Cardiac muscle cell (in vitro differentiated cells and primary cell): ENCODE measurements at regions not wholly inside any gene's neighbourhood (a gene's known extent, or its start where the extent isn't known, plus 50 kb on each side); places are given as distances from the start of the nearest gene placed in this dataset.
"Not testable (repeated sequence)": the region's sequence is repeated elsewhere in the genome, so short reads cannot be mapped to it uniquely, and the experiment has no call there.

Source experiments
- DNase-seq, 2 donors: peaks; one replicate each; pipeline versions ENCODE4 v3.0.0 to v3.0.0-alpha.2; 2010 to 2017; ENCODE audit warnings: low read depth in 1 of 2, low spot score in 1 of 2
- H3K27ac ChIP-seq: fragments of 200-600 bp; sonication (generic); 2 replicates; pipeline ENCODE4 v1.5.1; 2016
- H3K27me3 ChIP-seq: fragments of 200-600 bp; sonication (generic); 2 replicates; pipeline ENCODE4 v1.6.0; 2016; ENCODE audit warnings: control low read depth
- H3K36me3 ChIP-seq: fragments of 200-600 bp; sonication (generic); 2 replicates; pipeline ENCODE4 v1.5.1; 2016; ENCODE audit warnings: control low read depth
- H3K4me1 ChIP-seq: fragments of 200-600 bp; sonication (generic); 2 replicates; pipeline ENCODE4 v1.8.1; 2017; ENCODE audit warnings: low read depth, mild to moderate bottlenecking, mixed run types
- H3K4me3 ChIP-seq: fragments of 200-600 bp; sonication (generic); 2 replicates; pipeline ENCODE4 v1.5.1; 2016; ENCODE audit warnings: mild to moderate bottlenecking
- H3K9me3 ChIP-seq: fragments of 200-600 bp; sonication (generic); 2 replicates; pipeline ENCODE4 v1.5.1; 2017; ENCODE audit warnings: low read depth, mild to moderate bottlenecking, control low read depth
- CTCF ChIP-seq: IDR thresholded peaks from 2 replicates; pipeline ENCODE4 v1.5.1; 2012; ENCODE audit warnings: low read depth, mild to moderate bottlenecking, low read length

- Histone ChIP-seq H3K27me3 (no peaks in the 10 kb centered on the region), H3K27ac (no peak overlapping the region)
- no peak for TF ChIP-seq CTCF
These were observed 746.5 kb downstream of the SLC6A15 start for GRCh38 chr12:84165998-84166571.

GRCh38 chr12:84161296-84161695, 751.3 kb downstream of the SLC6A15 start:
- Histone ChIP-seq H3K27ac (no peak overlapping the region), H3K9me3 (no peaks in the 10 kb centered on the region), H3K4me3 (no peak overlapping the region), H3K27me3 (no peaks in the 10 kb centered on the region), H3K4me1 (peaks cover 4% of the 10 kb centered on the region), H3K36me3 (no peaks in the 10 kb centered on the region)
- no peak for DNase-seq
- no peak for TF ChIP-seq CTCF

More at GRCh38 chr12:84165998-84166571, 746.5 kb downstream of the SLC6A15 start:
- Histone ChIP-seq H3K36me3 (no peaks in the 10 kb centered on the region), H3K4me1 (no peaks in the 10 kb centered on the region), H3K9me3 (no peaks in the 10 kb centered on the region), H3K4me3 (no peak overlapping the region)
- DNase-seq: no peak

GRCh38 chr12:84159260-84159659, 753.3 kb downstream of the SLC6A15 start:
- H3K4me1 ChIP-seq: peaks cover 4% of the 10 kb centered on the region
- no peaks in the 10 kb centered on the region for H3K27me3 ChIP-seq
- H3K27ac ChIP-seq: no peak overlapping the region
- no peak overlapping the region for H3K4me3 ChIP-seq
- TF ChIP-seq CTCF: no peak
- DNase-seq: no peak
- H3K9me3 ChIP-seq: no peaks in the 10 kb centered on the region
- no peaks in the 10 kb centered on the region for H3K36me3 ChIP-seq

- Histone ChIP-seq H3K4me1 (peaks cover 4% of the 10 kb centered on the region), H3K4me3 (no peak overlapping the region), H3K9me3 (no peaks in the 10 kb centered on the region), H3K27ac (no peak overlapping the region), H3K27me3 (no peaks in the 10 kb centered on the region), H3K36me3 (no peaks in the 10 kb centered on the region)
- TF ChIP-seq CTCF: no peak
- DNase-seq: no peak
These were observed 755.4 kb downstream of the SLC6A15 start for GRCh38 chr12:84157170-84157569.

- not testable (repeated sequence) for H3K4me3 ChIP-seq, H3K4me1 ChIP-seq, H3K36me3 ChIP-seq, DNase-seq, H3K9me3 ChIP-seq, H3K27me3 ChIP-seq, H3K27ac ChIP-seq
These were observed 757.3 kb downstream of the SLC6A15 start for GRCh38 chr12:84154991-84155930.

- not testable (repeated sequence) for H3K9me3 ChIP-seq, H3K4me3 ChIP-seq, H3K36me3 ChIP-seq, H3K27ac ChIP-seq, H3K27me3 ChIP-seq, H3K4me1 ChIP-seq, DNase-seq
These were observed 758.1 kb downstream of the SLC6A15 start for GRCh38 chr12:84154439-84154990.
